ENCODE measurements at regions not wholly inside any gene's neighbourhood (a gene's known extent, or its start where the extent isn't known, plus 50 kb on each side); places are given as distances from the start of the nearest gene placed in this dataset.
"Not testable (repeated sequence)": the region's sequence is repeated elsewhere in the genome, so short reads cannot be mapped to it uniquely, and the experiment has no call there.

GRCh38 chr4:188658958-188659522, 519.8 kb downstream of the TRIML1 start:
- no peak for DNase-seq (ENCODE audit: low read depth in 2 of 2)

- no peak for DNase-seq (ENCODE audit: low read depth in 2 of 2)
Measured at GRCh38 chr4:188660796-188661195, 521.6 kb downstream of the TRIML1 start.

- no peak for DNase-seq (ENCODE audit: low read depth in 2 of 2)
Measured at GRCh38 chr4:188661502-188661901, 522.3 kb downstream of the TRIML1 start.

GRCh38 chr4:188663369-188663768, 524.1 kb downstream of the TRIML1 start:
- no peak for DNase-seq (ENCODE audit: low read depth in 2 of 2)

GRCh38 chr4:188665491-188666457, 526.5 kb downstream of the TRIML1 start:
- no peak for DNase-seq (ENCODE audit: low read depth in 2 of 2)

GRCh38 chr4:188678691-188679090, 539.5 kb downstream of the TRIML1 start:
- not testable (repeated sequence) for DNase-seq (ENCODE audit: low read depth in 2 of 2)

GRCh38 chr4:188680004-188680666, 540.9 kb downstream of the TRIML1 start:
- DNase-seq (ENCODE audit: low read depth in 2 of 2) = no peak

GRCh38 chr4:188680667-188681063, 541.4 kb downstream of the TRIML1 start:
- no peak for DNase-seq (ENCODE audit: low read depth in 2 of 2)

- no peak for DNase-seq (ENCODE audit: low read depth in 2 of 2)
Measured at GRCh38 chr4:188682321-188682720, 543.1 kb downstream of the TRIML1 start.

GRCh38 chr4:188683571-188683970, 544.3 kb downstream of the TRIML1 start:
- DNase-seq (ENCODE audit: low read depth in 2 of 2) = no peak

- no peak for DNase-seq (ENCODE audit: low read depth in 2 of 2)
Measured at GRCh38 chr4:188688956-188689355, 549.7 kb downstream of the TRIML1 start.

- no peak for DNase-seq (ENCODE audit: low read depth in 2 of 2)
Measured at GRCh38 chr4:188691811-188692210, 552.6 kb downstream of the TRIML1 start.

GRCh38 chr4:188695261-188695660, 556.0 kb downstream of the TRIML1 start:
- DNase-seq (ENCODE audit: low read depth in 2 of 2) = no peak

GRCh38 chr4:188697243-188697642, 558.0 kb downstream of the TRIML1 start:
- no peak for DNase-seq (ENCODE audit: low read depth in 2 of 2)

- no peak for DNase-seq (ENCODE audit: low read depth in 2 of 2)
Measured at GRCh38 chr4:188701952-188702351, 562.7 kb downstream of the TRIML1 start.

- DNase-seq (ENCODE audit: low read depth in 2 of 2) = no peak
Measured at GRCh38 chr4:188704288-188704687, 565.0 kb downstream of the TRIML1 start.

- no peak for DNase-seq (ENCODE audit: low read depth in 2 of 2)
Measured at GRCh38 chr4:188707036-188707435, 567.8 kb downstream of the TRIML1 start.

- no peak for DNase-seq (ENCODE audit: low read depth in 2 of 2)
Measured at GRCh38 chr4:188714501-188714900, 575.3 kb downstream of the TRIML1 start.

- no peak for DNase-seq (ENCODE audit: low read depth in 2 of 2)
Measured at GRCh38 chr4:188714907-188715306, 575.7 kb downstream of the TRIML1 start.

- DNase-seq (ENCODE audit: low read depth in 2 of 2) = no peak
Measured at GRCh38 chr4:188717661-188718060, 578.4 kb downstream of the TRIML1 start.

- DNase-seq (ENCODE audit: low read depth in 2 of 2) = no peak
Measured at GRCh38 chr4:188719794-188720193, 580.6 kb downstream of the TRIML1 start.

GRCh38 chr4:188722911-188723310, 583.7 kb downstream of the TRIML1 start:
- no peak for DNase-seq (ENCODE audit: low read depth in 2 of 2)

GRCh38 chr4:188727746-188728145, 588.5 kb downstream of the TRIML1 start:
- DNase-seq (ENCODE audit: low read depth in 2 of 2) = no peak

Measured in stimulated activated CD8-positive, alpha-beta memory T cell treated with anti-CD3 and anti-CD28 coated beads, Interleukin-7, amount 100 ng/mL, for 4 hours (primary cell).